T47D (cell line): ENCODE measurements at regions not wholly inside any gene's neighbourhood (a gene's known extent, or its start where the extent isn't known, plus 50 kb on each side); places are given as distances from the start of the nearest gene placed in this dataset.

Source experiments
- DNase-seq, 2 experiments: peaks; one replicate each; pipeline versions ENCODE4 v3.0.0 to v3.0.0-alpha.2; 2011 to 2012; ENCODE audit warnings: low read depth in 1 of 2, low spot score in 1 of 2
- JUND ChIP-seq: IDR thresholded peaks from 2 replicates; pipeline ENCODE4 v1.6.1; 2012; ENCODE audit warnings: low read depth
- in situ Hi-C: cut with HindIII; loops from 2 replicates; pipeline ENCODE4 v1.10.0; 2016; ENCODE audit warnings: low sequenced_read_pairs, low pct_unique_long_range_greater_than_20kb

- DNase-seq: no peak
- TF ChIP-seq JUND: no peak
- in situ Hi-C loops: no loop called here
Observed at GRCh38 chr6:22081709-22082108, 215.1 kb downstream of the PRL start.

- DNase-seq: no peak
- in situ Hi-C loops: no loop called here
Observed at GRCh38 chr6:22082218-22082617, 214.6 kb downstream of the PRL start.

GRCh38 chr6:22083119-22083518 is 213.7 kb downstream of the PRL start:
- no peak for DNase-seq
- in situ Hi-C loops: no loop called here
- no peak for TF ChIP-seq JUND

More at GRCh38 chr6:22082218-22082617, 214.6 kb downstream of the PRL start:
- TF ChIP-seq JUND: no peak

GRCh38 chr6:22087960-22088706 is 208.7 kb downstream of the PRL start:
- DNase-seq: no peak
- in situ Hi-C loops: no loop called here
- TF ChIP-seq JUND: no peak

GRCh38 chr6:22091424-22091948 is 205.3 kb downstream of the PRL start:
- TF ChIP-seq JUND: no peak
- in situ Hi-C loops: no loop called here
- no peak for DNase-seq

GRCh38 chr6:22095836-22096235 is 201.0 kb downstream of the PRL start:
- DNase-seq: no peak
- in situ Hi-C loops: no loop called here

GRCh38 chr6:22098601-22099031 is 198.2 kb downstream of the PRL start:
- TF ChIP-seq JUND: no peak
- in situ Hi-C loops: no loop called here
- DNase-seq: no peak

More at GRCh38 chr6:22095836-22096235, 201.0 kb downstream of the PRL start:
- TF ChIP-seq JUND: no peak

GRCh38 chr6:22099231-22099630 is 197.6 kb downstream of the PRL start:
- in situ Hi-C loops: no loop called here
- TF ChIP-seq JUND: no peak
- DNase-seq: no peak

GRCh38 chr6:22099923-22100322 is 196.9 kb downstream of the PRL start:
- in situ Hi-C loops: no loop called here
- no peak for TF ChIP-seq JUND
- no peak for DNase-seq

GRCh38 chr6:22101163-22101562 is 195.7 kb downstream of the PRL start:
- no peak for DNase-seq
- TF ChIP-seq JUND: no peak
- in situ Hi-C loops: no loop called here

- no peak for DNase-seq
- no peak for TF ChIP-seq JUND
- in situ Hi-C loops: no loop called here
Observed at GRCh38 chr6:22102671-22103070, 194.2 kb downstream of the PRL start.

- DNase-seq: no peak
- no peak for TF ChIP-seq JUND
- in situ Hi-C loops: no loop called here
Observed at GRCh38 chr6:22106451-22106850, 190.4 kb downstream of the PRL start.

- TF ChIP-seq JUND: no peak
- DNase-seq: no peak
- in situ Hi-C loops: no loop called here
Observed at GRCh38 chr6:22106961-22107360, 189.9 kb downstream of the PRL start.

- TF ChIP-seq JUND: no peak
- in situ Hi-C loops: no loop called here
- DNase-seq: no peak
Observed at GRCh38 chr6:22108199-22108598, 188.6 kb downstream of the PRL start.
